IMR-90 (cell line): ENCODE measurements at regions not wholly inside any gene's neighbourhood (a gene's known extent, or its start where the extent isn't known, plus 50 kb on each side); places are given as distances from the start of the nearest gene placed in this dataset.

Experiments used
- ATAC-seq: fragments of 200-7000 bp; cut with Tn5 transposase; 2 replicates; pipeline ENCODE4 v1.9.1; 2020; ENCODE audit warnings: low read depth, mild to moderate bottlenecking, moderate library complexity
- BruUV-seq: library from RNA; stranded (reverse); fragments of 400-500 nt; replicated peaks from 2 replicates; lab custom pipeline; 2021; lab: Mats Ljungman, UMichigan
- CTCF ChIA-PET: fragments of 300-600 bp; formaldehyde crosslinking; extraction: SDS; loops from one replicate; lab custom pipeline; 2021; ENCODE audit warnings: antibody characterized with exemption; lab: Yijun Ruan, JAX
- POLR2A ChIA-PET: fragments of 300-600 bp; sonication (Branson Sonifier 250); formaldehyde crosslinking; loops from one replicate; lab custom pipeline; 2022; ENCODE audit warnings: antibody characterized with exemption; ENCODE audit not compliant: unreplicated experiment; lab: Charles Lee
- DNase-seq: peaks from one replicate; pipeline ENCODE4 v3.0.0; 2013
- H2AFZ ChIP-seq: replicated peaks from 2 replicates; pipeline ENCODE3; 2013; ENCODE audit warnings: low read length, mild to moderate bottlenecking; ENCODE audit not compliant: poor library complexity
- H2AK5ac ChIP-seq: 2 replicates; pipeline ENCODE4 v1.6.1; 2013; ENCODE audit warnings: low read depth, low read length, inconsistent platforms
- H2AK9ac ChIP-seq: replicated peaks from 2 replicates; pipeline ENCODE3; 2013; ENCODE audit warnings: mild to moderate bottlenecking, low read depth, low read length, moderate library complexity; ENCODE audit not compliant: poor library complexity
- H2BK120ac ChIP-seq: 2 replicates; pipeline ENCODE4 v1.6.1; 2013; ENCODE audit warnings: low read depth, low read length, inconsistent platforms
- H2BK15ac ChIP-seq: 3 replicates; pipeline ENCODE4 v1.6.1; 2013; ENCODE audit warnings: low read depth, low read length, inconsistent platforms
- H2BK20ac ChIP-seq: 2 replicates; pipeline ENCODE4 v1.6.1; 2013; ENCODE audit warnings: low read depth, mild to moderate bottlenecking, inconsistent platforms, low read length, moderate library complexity
- H2BK5ac ChIP-seq: 2 replicates; pipeline ENCODE4 v1.6.1; 2013; ENCODE audit warnings: mild to moderate bottlenecking, low read depth, low read length, inconsistent platforms; ENCODE audit not compliant: poor library complexity, severe bottlenecking
- H3K14ac ChIP-seq: replicated peaks from 2 replicates; pipeline ENCODE4 v1.6.1; 2013; ENCODE audit warnings: low read depth, low read length, inconsistent platforms
- H3K18ac ChIP-seq: 2 replicates; pipeline ENCODE4 v1.6.1; 2013; ENCODE audit warnings: low read depth, low read length, control low read depth
- H3K23ac ChIP-seq: 2 replicates; pipeline ENCODE4 v1.6.1; 2013; ENCODE audit warnings: low read depth, low read length, inconsistent platforms
- H3K27ac ChIP-seq: 2 replicates; pipeline ENCODE4 v1.5.1; 2013; ENCODE audit warnings: mild to moderate bottlenecking, control low read depth, low read length; ENCODE audit not compliant: insufficient read depth
- H3K27me3 ChIP-seq: 2 replicates; pipeline ENCODE4 v1.6.1; 2013; ENCODE audit warnings: low read length; ENCODE audit not compliant: control insufficient read depth, insufficient read depth
- H3K36me3 ChIP-seq: 2 replicates; pipeline ENCODE4 v1.6.1; 2013; ENCODE audit warnings: low read length, mixed read lengths; ENCODE audit not compliant: control insufficient read depth, insufficient read depth
- H3K4ac ChIP-seq: 2 replicates; pipeline ENCODE4 v1.6.1; 2013; ENCODE audit warnings: low read depth, low read length, inconsistent platforms
- H3K4me1 ChIP-seq: 2 replicates; pipeline ENCODE4 v1.6.1; 2013; ENCODE audit warnings: low read length, mixed read lengths; ENCODE audit not compliant: control insufficient read depth, insufficient read depth
- H3K4me2 ChIP-seq: 2 replicates; pipeline ENCODE4 v1.6.1; 2013; ENCODE audit warnings: low read depth, mild to moderate bottlenecking, control low read depth, low read length, moderate library complexity
- H3K4me3 ChIP-seq: 2 replicates; pipeline ENCODE4 v1.5.1; 2013; ENCODE audit warnings: low read depth, mild to moderate bottlenecking, control low read depth, low read length, moderate library complexity; ENCODE audit not compliant: insufficient read depth
- H3K56ac ChIP-seq: 2 replicates; pipeline ENCODE4 v1.6.1; 2013; ENCODE audit warnings: low read length, inconsistent platforms; ENCODE audit not compliant: insufficient read depth; ENCODE audit errors: extremely low read depth
- H3K79me1 ChIP-seq, 2 experiments: 2 replicates each; pipeline ENCODE4 v1.6.1; 2013; ENCODE audit warnings: low read length in 2 of 2, inconsistent platforms in 1 of 2, low read depth in 1 of 2
- H3K9ac ChIP-seq: 2 replicates; pipeline ENCODE4 v1.6.1; 2013; ENCODE audit warnings: low read depth, low read length, control low read depth
- H3K9me1 ChIP-seq: 2 replicates; pipeline ENCODE4 v1.6.1; 2013; ENCODE audit warnings: low read length, inconsistent platforms; ENCODE audit not compliant: insufficient read depth
- H3K9me3 ChIP-seq: 2 replicates; pipeline ENCODE4 v1.6.1; 2013; ENCODE audit warnings: low read length; ENCODE audit not compliant: control insufficient read depth, insufficient read depth
- H4K20me1 ChIP-seq: 2 replicates; pipeline ENCODE4 v1.6.1; 2013; ENCODE audit warnings: low read length, inconsistent platforms; ENCODE audit not compliant: insufficient read depth
- H4K5ac ChIP-seq: 2 replicates; pipeline ENCODE4 v1.6.1; 2013; ENCODE audit warnings: mild to moderate bottlenecking, low read depth, low read length, control low read depth
- H4K8ac ChIP-seq, 2 experiments: 2 replicates each; pipeline ENCODE4 v1.6.1; 2013; ENCODE audit warnings: low read depth in 2 of 2, low read length in 2 of 2, control low read depth in 1 of 2, inconsistent platforms in 1 of 2
- H4K91ac ChIP-seq: 2 replicates; pipeline ENCODE4 v1.6.1; 2013; ENCODE audit warnings: low read depth, low read length, inconsistent platforms; ENCODE audit not compliant: insufficient read depth
- BHLHE40 ChIP-seq: fragments of 150-350 bp; IDR thresholded peaks from 2 replicates; pipeline ENCODE4 v1.6.1; 2016; ENCODE audit warnings: mild to moderate bottlenecking, low read depth, low read length
- CEBPB ChIP-seq: IDR thresholded peaks from 2 replicates; pipeline ENCODE4 v1.6.1; 2012; ENCODE audit warnings: low read depth, low read length, improper control_type of control experiment
- CHD1 ChIP-seq: IDR thresholded peaks from 2 replicates; pipeline ENCODE4 v1.6.1; 2012; ENCODE audit warnings: low read depth, low read length, improper control_type of control experiment
- FOS ChIP-seq: fragments of 150-350 bp; IDR thresholded peaks from 2 replicates; pipeline ENCODE4 v1.6.1; 2016; ENCODE audit warnings: low read depth, low read length
- MAFK ChIP-seq: IDR thresholded peaks from 2 replicates; pipeline ENCODE4 v1.6.1; 2012; ENCODE audit warnings: low read depth, low read length, improper control_type of control experiment
- MAZ ChIP-seq: IDR thresholded peaks from 2 replicates; pipeline ENCODE4 v1.6.1; 2012; ENCODE audit warnings: low read depth, mild to moderate bottlenecking, low read length, improper control_type of control experiment, moderate library complexity, borderline replicate concordance
- MXI1 ChIP-seq: IDR thresholded peaks from 2 replicates; pipeline ENCODE4 v1.6.1; 2012; ENCODE audit warnings: low read depth, mild to moderate bottlenecking, low read length, moderate library complexity, borderline replicate concordance
- POLR2A ChIP-seq: IDR thresholded peaks from 2 replicates; pipeline ENCODE4 v1.6.1; 2012; ENCODE audit warnings: mild to moderate bottlenecking, low read depth, low read length
- RCOR1 ChIP-seq: IDR thresholded peaks from 2 replicates; pipeline ENCODE4 v1.6.1; 2012; ENCODE audit warnings: mild to moderate bottlenecking, low read length, improper control_type of control experiment; ENCODE audit not compliant: insufficient replicate concordance
- RFX5 ChIP-seq: IDR thresholded peaks from 2 replicates; pipeline ENCODE4 v1.8.0; 2012; ENCODE audit warnings: low read depth, mild to moderate bottlenecking, low read length, moderate library complexity
- SMC3 ChIP-seq: fragments of 150-350 bp; IDR thresholded peaks from 2 replicates; pipeline ENCODE4 v1.6.1; 2016; ENCODE audit warnings: low read depth, mild to moderate bottlenecking, antibody characterized with exemption, low read length, moderate library complexity
- whole genome bisulfite sequencing, 2 experiments: methylation state at CpG; one replicate each; pipeline versions ENCODE4 v1.1.5 to v1.1.7; 2013; ENCODE audit warnings: missing lambda C conversion rate in 2 of 2; ENCODE audit not compliant: insufficient read length in 1 of 2; ENCODE audit errors: extremely low coverage in 2 of 2; 5-methylcytosine and 5-hydroxymethylcytosine counted together
- dilution Hi-C: fragments of 300-500 bp; cut with HindIII; formaldehyde crosslinking; loops from one replicate; pipeline ENCODE4 v1.14.3; 2018; ENCODE audit warnings: low sequenced_read_pairs; ENCODE audit not compliant: unreplicated experiment
- in situ Hi-C: fragments of 300-500 bp; cut with MboI; formaldehyde crosslinking; loops from 3 replicates; pipeline ENCODE4 v1.14.3; 2019; ENCODE audit warnings: low sequenced_read_pairs, inconsistent platforms, mixed read lengths
- intact Hi-C: fragments of 100-400 bp; cut with micrococcal nuclease; formaldehyde crosslinking; loops from 2 replicates; pipeline ENCODE4 v1.10.0; 2022
- TF ChIP-seq, protein P1 (sequence below): fragments of 150-350 bp; IDR thresholded peaks from 2 replicates; pipeline ENCODE4 v1.6.1; 2016; ENCODE audit warnings: low read depth, mild to moderate bottlenecking, low read length, moderate library complexity, borderline replicate concordance
- TF ChIP-seq, protein P2 (sequence below): conservative IDR thresholded peaks from 2 replicates; pipeline ENCODE4 v1.5.1; 2012; ENCODE audit warnings: mild to moderate bottlenecking, low read depth, low read length, improper control_type of control experiment

DNA sequence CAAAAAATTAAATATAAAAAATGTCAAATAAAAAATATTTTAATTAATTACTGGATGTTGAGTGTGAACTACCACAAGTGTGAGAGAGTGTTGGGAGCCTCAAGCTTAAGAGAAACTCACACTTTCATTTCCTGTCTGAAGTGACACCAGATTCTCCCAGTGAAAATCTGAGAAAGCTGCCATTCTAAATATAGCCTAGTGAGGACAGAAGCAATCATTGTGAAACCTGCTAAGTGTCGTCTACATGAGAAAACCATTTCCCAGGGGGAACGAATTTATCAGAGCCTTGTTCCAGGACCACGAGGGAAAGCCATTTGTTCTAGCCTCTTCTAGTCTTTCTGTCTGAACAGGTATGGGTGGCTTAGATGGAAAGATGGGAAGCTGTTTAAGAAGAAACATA is 329.3 kb upstream of the PRMT6 start:
- Histone ChIP-seq H3K4ac (no peak overlapping the region), H4K91ac (no peak overlapping the region), H4K8ac (no peak overlapping the region), H3K79me1 (no peaks in the 10 kb centered on the region), H3K9me1 (no peaks in the 10 kb centered on the region), H2AK9ac (no peak overlapping the region), H3K9ac (no peak overlapping the region), H3K23ac (no peak overlapping the region), H2BK5ac (no peak overlapping the region), H3K4me1 (no peaks in the 10 kb centered on the region), H3K18ac (no peak overlapping the region), H2AFZ (no peak overlapping the region), H3K56ac (no peak overlapping the region), H3K36me3 (no peaks in the 10 kb centered on the region), H4K20me1 (no peaks in the 10 kb centered on the region), H3K4me2 (no peak overlapping the region), H2AK5ac (no peak overlapping the region), H3K14ac (no peak overlapping the region), H2BK15ac (no peak overlapping the region), H3K27me3 (no peaks in the 10 kb centered on the region), H4K5ac (no peak overlapping the region), H2BK120ac (no peak overlapping the region), H3K9me3 (no peaks in the 10 kb centered on the region), H2BK20ac (no peak overlapping the region), H3K4me3 (no peak overlapping the region), H3K27ac (no peak overlapping the region)
- CTCF ChIA-PET, result no interaction called here
- no TSS peak for BruUV-seq
- dilution Hi-C loops, result no loop called here
- in situ Hi-C loops, result no loop called here
- TF ChIP-seq FOS (no peak), RCOR1 (no peak), BHLHE40 (no peak), MAZ (no peak), CHD1 (no peak), SMC3 (no peak), CEBPB (no peak), MAFK (no peak), MXI1 (no peak), RFX5 (no peak), POLR2A (no peak)
- TF ChIP-seq, protein P1, sequence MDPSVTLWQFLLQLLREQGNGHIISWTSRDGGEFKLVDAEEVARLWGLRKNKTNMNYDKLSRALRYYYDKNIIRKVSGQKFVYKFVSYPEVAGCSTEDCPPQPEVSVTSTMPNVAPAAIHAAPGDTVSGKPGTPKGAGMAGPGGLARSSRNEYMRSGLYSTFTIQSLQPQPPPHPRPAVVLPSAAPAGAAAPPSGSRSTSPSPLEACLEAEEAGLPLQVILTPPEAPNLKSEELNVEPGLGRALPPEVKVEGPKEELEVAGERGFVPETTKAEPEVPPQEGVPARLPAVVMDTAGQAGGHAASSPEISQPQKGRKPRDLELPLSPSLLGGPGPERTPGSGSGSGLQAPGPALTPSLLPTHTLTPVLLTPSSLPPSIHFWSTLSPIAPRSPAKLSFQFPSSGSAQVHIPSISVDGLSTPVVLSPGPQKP, result no peak
- TF ChIP-seq, protein P2, sequence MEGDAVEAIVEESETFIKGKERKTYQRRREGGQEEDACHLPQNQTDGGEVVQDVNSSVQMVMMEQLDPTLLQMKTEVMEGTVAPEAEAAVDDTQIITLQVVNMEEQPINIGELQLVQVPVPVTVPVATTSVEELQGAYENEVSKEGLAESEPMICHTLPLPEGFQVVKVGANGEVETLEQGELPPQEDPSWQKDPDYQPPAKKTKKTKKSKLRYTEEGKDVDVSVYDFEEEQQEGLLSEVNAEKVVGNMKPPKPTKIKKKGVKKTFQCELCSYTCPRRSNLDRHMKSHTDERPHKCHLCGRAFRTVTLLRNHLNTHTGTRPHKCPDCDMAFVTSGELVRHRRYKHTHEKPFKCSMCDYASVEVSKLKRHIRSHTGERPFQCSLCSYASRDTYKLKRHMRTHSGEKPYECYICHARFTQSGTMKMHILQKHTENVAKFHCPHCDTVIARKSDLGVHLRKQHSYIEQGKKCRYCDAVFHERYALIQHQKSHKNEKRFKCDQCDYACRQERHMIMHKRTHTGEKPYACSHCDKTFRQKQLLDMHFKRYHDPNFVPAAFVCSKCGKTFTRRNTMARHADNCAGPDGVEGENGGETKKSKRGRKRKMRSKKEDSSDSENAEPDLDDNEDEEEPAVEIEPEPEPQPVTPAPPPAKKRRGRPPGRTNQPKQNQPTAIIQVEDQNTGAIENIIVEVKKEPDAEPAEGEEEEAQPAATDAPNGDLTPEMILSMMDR, result no peak
- ATAC-seq (no peak), DNase-seq (no peak)
- no CpG with 5 or more reads among the region's 3 CpGs for WGBS, 2 experiments
- POLR2A ChIA-PET, result no interaction called here
- intact Hi-C loops, result no loop called here
